HG03342 (cell line): ENCODE measurements at regions not wholly inside any gene's neighbourhood (a gene's known extent, or its start where the extent isn't known, plus 50 kb on each side); places are given as distances from the start of the nearest gene placed in this dataset.

Source experiments
- ATAC-seq: cut with Tn5 transposase; IDR thresholded peaks from one replicate; pipeline ENCODE4 v1.9.1; 2021; ENCODE audit warnings: mild to moderate bottlenecking, moderate library complexity; ENCODE audit not compliant: unreplicated experiment

DNA sequence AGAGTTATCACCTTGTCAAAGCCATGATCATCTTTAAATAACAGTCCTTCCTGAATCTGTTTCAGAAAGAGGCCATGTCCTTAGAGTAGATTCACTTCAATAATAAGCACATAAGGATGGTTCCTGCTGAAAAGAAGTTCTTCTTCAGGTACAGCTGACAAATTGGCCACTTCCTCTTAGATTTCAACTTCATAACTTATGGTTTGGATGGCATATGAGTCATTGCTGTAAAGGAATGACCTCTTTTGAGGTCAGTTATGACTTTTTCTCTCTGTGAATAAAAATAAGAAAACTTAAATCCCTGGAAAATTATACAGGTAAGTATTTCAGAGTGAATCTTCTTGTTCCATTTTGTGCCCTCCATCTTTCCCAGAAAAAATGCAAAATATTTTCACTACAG lies 555.3 kb upstream of the ZNF462 start:
- ATAC-seq: no peak

DNA sequence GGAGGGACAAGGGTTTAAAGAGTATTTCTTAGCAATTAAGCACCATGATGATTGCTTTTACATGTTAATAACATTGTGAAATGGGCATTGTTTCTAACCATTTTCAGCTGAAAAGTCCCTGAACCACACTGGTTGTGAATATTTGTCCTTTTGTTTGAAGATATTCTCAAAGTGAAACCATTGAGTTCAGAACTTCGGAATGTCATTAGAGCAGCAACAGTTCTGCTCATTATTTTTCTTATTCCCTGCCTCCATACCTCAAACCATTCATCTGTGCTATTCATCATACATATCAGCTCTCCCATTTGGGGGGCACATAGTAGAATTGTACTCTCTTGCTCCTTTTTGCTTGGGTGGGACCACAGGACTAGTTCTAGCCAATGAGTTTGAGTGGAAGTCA lies 553.0 kb upstream of the ZNF462 start:
- ATAC-seq: no peak

DNA sequence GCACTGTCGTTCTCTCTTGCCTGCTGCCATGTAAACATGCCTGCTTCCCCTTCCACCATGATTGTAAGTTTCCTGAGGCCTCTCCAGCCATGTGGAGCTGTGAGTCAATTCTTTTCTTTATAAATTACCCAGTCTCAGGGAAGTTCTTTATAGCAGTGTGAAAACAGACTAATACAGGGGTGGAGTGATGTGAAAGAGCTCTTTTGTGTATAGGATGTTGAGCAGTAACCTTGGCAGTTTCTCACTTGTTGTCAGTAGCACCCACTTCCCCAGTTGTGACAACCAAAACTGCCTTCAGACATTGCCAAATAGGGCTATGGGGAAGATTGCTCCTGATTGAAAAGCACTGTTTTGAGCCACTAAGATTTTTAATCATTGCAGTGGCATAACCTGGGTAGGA lies 552.2 kb upstream of the ZNF462 start:
- no peak for ATAC-seq

DNA sequence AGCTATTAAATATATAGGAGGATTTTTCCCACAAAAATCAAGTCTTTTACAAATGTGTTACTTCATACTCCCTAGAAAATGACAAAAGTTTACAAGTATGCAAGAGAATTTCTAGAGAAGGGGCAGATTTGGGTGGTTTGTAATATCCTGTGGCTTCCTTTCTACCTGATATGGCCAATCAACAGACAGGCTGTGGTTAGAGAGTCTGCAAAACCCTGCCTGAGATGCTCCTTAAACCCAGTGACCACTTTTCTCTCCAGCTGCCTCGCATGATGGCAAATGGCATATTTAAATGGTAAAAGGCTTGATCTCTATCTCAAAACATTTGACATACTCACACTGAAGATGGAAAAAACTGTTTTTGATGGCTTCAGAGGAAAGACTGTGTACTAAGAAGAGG lies 550.1 kb upstream of the ZNF462 start:
- ATAC-seq: no peak

DNA sequence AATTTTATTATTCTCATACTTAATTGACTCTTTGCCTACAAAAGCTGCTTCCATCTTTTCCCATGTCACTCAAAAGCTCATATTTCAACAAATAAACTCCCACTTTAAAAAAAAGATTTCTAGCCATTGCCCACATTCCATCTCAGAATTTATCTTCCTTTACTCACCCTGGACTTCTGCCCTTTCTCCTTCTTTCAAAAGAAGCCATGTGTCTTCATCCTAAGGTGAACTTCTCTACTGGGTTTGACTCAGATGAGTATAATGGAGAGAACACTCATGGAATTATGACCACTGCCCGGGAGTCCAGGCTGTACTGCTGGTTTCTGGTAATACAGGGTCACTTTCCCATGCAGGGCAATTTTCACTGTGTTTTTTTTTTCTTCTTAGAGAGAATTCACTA lies 548.5 kb upstream of the ZNF462 start:
- no peak for ATAC-seq

DNA sequence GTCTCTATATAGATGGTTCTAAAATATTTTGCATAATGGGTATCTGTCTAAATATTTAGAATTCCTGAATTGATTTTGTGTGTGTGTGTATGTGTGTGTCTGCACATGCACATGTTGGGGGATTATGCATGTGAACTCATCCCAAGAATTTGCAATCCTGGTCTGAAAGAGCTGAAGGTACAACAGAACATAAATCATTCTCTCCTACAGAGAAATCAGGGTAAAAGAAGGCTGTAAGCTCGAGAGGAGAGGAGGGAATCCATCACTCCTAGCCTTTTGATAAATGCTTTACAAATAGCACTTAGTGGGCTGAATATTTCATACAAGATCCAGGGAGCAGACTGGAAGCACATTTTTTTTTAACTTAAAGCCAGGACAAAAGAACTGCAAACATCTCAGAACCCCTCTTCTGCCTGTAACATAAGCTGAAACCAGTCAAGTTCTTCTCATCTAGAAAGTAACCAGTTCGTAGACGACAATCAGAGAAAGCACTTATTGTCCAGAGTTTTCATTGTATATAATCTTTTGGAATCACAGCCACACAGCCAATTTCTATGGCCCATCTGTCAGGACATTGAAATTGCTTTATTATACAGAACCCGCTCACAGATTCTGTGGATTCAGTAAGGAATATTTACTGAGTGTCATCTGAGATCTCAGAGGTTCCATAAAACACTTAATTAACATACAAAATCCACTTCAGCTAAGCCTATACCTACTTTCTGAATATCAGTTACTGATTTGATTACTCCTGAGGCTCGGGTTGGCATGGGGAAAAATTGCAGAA lies 541.4 kb upstream of the ZNF462 start:
- ATAC-seq: no peak

DNA sequence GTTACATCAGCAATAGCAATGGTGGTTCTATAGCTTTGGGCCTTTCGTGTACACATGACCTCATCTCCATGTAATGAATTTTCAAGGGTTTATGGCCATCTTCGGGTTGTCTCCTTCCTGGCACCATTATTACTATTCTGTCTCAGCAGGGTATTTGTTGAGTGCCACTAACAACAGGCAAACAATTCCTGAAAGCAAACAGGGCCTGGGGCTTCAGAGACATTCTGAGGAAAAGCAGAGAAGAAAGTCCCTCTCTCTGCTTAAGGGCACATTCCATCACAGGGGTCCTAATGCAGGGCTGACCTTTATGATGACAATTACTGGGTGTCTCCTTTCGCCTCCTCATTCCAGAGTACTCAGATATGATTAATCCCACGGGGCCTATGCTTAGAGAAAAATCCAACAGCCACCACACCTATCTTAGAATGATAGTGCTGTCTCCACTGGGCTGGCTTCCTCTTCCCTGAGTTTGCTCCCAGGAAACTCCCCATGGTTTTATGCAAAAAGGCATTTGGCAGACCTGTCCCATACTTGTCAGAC lies 540.2 kb upstream of the ZNF462 start:
- ATAC-seq: no peak

DNA sequence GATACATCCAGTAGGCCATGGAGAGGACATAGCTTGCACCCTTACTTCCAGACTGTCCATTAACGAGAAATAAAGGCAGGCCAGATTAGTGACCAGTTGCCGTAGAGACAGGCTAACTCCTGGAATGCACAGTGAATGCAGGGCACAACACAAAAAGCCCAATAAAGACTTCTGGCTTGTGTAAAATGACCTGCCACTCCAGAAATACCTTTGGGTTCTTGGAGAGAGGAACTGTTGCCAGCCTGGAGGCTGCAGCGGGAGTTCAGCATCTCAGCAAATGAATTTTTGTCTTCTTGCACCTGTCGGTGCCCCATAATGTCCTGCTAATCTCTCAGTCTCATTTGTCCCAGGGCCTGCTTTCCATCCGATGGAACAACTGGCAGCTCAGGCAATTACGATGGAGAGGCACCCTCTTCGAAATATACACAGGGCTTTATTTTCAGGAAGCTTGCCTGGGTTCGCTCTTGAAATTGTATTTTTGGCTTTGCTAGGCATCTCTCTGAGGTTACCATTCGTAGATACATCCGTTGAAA lies 538.8 kb upstream of the ZNF462 start:
- no peak for ATAC-seq

DNA sequence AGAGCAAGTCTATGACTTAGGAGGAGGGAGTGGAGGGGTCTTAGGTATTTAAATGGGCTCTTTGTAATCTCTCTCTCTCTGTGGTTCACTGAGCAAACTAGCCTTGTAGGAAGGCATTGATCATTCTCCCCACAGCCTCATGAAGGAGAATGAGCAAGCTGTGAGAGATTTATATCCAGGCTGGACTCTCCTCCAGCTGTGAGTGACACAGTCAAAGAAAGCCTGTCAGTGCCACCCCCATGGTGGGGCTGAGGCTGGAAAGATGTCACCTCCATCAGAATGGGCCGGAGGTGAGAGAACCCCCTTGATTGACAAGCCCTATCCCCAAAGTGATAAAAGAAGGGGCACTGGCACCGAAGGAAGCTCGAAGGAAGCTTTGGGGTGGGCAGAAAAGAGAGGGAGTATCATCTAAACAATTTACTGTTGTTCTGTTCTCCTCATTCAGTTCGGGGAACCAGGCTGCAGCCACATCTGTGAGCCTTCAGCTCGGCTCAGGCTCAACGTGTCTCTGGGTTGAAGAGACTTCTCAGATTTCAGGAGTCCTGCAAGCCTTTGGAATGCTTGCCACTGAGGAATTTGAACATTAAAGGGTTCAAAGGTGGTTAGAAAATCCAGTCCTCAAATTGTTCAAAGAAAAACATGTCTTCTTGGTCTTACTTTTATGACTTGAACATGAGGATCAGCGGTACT lies 538.2 kb upstream of the ZNF462 start:
- ATAC-seq: no peak

DNA sequence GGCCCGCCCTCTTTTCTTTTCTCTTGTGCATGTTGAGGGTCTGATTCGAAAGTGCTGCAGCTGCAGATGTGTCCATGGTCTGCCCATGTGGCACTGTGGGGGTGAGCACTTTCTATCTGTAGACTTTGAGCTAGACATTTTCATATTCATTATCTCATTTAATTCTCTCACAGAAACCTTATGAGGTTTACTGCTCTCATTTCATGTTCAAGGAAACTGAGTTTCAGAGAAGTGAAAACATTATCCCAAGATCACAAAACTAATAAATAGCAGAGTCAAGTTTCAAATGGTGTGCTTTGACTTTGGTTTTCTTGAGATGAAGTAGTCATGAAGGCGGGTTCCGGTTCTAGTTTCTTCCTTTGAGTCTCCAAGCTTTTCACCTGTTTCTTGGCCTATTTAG lies 536.5 kb upstream of the ZNF462 start:
- ATAC-seq: no peak

DNA sequence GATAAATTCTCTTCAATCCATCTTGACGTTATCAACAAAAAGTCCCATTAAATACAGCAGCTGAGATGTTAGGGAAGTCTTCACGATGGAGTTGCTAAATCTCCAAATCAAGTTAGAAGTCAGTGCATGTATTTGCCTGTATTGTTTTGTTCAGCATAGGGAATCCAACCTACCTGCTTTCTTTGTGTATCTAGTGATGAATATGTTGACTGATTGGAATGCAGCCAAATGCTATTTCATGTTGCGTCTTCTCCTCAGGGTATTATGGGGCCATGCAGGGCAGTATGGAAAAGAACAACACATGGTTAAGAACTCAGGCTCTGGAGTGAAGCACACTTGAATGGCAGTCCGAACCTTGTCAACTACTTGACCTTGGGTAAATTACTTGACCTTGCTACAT lies 529.5 kb upstream of the ZNF462 start:
- no peak for ATAC-seq

DNA sequence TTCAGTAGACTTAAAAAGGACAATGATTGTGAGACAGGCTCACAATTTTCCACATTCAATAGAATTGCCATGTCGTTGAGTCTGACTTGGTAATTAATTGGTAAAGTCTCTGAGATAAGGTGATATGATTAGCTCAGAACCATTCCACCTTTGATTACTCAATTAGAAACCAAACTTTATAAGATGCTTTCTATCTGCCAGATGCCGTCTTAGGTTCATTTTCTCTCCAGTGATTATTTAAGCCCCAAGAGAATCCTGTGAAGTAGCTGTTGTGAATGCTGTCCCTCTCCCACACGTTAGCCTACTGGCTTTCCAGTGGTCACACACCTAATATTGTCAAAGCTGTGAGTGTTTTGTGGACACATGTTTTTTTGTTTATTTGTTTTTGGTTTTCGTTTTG lies 528.9 kb upstream of the ZNF462 start:
- no peak for ATAC-seq

DNA sequence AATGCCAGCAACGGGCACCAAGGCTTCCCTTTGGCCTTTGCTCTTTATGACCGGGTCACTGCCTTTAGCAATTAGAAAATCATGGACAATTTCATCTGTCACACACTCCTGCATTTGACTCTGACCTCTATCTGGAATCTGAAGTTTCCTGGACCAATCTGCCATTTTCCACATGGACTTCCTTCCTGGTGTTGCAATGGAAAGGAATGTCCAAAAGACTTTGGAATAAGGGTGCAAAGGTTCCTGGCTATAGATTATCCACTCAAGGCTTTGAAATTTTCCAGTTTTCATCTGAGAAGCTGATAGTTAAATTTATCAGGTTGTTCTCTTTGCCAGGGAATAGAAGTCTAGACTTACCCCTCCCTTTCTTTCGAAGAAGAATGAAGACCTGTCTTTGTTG lies 523.1 kb upstream of the ZNF462 start:
- ATAC-seq: no peak

DNA sequence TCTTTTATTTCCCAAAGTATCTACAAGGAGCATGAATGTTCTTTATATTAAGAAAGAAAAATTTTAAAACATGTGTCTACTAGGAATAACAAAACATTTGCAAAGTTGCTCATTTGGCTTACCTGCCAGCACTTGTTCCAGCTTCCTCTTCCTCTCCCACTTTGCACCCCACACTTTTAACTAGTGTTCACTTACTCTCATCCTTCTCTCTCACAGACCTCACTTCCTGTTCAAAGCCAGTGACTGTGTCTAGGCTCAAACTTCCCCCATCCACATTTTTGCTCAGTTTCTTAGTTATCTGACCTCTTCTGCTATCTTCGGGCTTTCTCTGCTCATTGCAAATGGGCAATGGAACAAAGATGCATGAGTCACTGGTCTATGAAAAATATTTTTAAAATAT lies 512.2 kb upstream of the ZNF462 start:
- no peak for ATAC-seq

DNA sequence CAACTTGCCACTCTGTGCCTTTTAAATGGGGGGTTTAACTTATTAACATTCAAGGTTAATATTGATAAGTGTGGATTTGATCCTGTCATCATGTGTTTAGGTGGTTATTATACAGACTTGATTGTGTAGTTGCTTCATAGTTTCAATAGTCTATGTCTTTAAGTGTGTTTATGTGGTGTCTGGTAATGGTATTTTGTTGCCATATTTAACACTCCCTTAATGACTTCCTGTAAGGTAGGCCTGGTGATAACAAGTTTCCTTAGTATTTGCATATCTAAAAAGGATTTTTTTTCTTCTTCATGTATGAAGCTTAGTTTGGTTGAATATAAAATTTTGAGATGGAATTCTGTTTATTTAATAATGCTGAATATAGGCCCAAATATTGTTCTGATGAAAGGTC lies 506.0 kb upstream of the ZNF462 start:
- no peak for ATAC-seq

DNA sequence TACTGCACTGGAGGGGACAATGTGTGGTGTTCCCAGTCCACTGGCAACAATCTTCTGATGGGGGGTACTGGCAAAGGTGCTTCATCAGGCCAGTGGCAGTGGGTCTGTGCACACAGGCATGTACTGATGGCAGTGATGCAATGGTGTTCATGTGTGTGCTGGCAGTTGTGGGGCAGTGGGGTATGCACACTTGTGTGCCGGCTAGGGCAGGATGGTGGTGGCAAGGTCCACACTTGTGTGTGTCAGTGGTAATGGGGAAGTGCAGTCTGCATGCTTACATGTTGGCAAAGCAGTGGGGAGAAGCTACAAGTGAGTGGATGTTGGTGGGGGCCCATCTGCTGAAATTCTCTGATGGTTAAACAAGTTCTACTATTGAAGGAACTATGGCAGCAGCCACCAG lies 504.6 kb upstream of the ZNF462 start:
- no peak for ATAC-seq

DNA sequence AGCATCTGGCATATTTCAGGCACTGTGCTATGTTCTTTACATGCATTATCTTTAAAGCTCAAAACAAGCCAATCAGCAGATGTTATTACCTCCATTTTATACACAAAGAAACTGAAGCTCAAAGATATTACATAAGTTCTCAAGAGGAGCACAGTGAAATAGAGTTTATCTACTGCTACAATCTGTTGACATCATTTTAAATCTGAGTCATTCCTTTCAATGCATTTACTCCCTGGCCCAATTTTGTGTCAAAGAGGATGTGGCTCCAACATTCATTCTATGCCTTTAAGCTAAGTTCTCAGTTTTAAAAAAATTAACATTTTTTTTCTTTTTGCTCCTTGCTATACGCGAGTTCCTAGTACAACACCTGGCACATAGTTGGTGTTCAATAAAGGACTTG lies 486.3 kb upstream of the ZNF462 start:
- no peak for ATAC-seq

DNA sequence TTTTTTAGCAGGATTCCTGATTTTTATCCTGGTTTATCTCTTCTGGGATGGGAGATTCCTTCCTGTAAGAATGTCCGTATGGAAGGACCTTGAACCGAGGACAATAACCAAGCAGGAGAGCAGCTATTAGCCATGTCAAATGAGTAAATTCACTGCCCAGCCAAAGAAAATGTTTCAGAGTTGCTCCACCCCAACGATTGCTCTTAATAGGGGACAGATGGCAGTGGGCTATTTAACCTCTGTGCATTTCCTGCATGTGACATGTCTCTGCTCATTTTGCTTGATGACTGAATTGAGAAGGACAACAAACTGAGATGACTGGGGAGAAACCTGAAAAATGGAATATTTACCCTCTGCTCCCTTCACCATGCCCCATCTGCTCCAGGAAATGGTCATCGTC lies 479.9 kb upstream of the ZNF462 start:
- ATAC-seq: no peak

DNA sequence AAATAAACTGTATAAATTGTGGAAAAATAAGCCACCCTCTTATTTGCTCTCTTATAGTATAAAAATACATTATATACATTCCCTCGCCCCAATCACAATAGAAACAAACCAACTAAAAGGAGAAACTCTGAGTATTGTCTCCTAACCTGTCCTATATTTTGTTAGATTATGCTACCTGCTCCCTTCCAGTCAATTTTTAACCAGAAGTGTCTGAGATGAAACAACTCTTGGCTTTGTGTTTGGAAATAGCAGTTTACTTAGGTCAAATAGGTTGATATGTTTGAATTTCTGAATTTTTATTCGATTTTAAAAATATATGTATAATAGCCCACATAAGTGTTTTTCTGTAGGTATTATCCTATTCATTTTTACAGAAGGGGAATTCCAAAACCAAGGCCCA lies 475.0 kb upstream of the ZNF462 start:
- ATAC-seq: no peak

DNA sequence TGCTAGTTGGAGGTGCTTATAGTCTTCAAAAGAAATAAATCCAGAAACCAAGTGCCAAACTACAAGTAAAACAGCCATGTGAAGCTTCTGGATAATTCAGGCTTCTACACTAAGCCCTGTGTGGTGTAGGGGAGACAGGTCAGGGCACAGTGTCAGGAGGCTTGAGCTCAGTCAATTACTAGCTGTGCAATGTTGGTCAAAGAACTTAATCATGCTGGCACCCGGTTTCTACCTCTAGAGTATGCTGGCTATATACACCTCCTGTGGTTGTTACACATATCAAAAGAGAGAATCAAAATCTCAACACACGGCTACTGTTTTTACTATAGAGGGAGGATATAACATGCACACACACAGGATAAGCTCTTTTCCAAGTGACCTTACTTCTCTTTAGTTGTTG lies 469.7 kb upstream of the ZNF462 start:
- no peak for ATAC-seq

DNA sequence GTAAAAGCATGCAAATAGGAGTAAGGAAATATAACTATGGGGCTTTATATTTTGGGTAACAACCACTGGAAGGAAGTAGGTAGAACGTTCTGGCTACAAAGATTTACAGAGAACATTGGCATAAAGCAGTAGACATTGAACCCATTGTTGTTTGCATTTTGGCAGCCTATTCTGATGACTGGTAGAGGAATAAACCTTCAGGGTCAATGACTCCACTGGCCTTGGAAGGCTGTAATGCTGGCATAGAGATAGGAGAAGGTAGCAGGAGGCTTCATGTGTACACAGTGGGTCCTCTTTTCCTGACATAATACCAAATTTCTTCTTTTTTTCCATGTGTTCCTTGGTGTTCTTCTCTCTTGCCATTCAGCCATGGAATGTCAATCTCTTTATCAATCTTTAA lies 462.8 kb upstream of the ZNF462 start:
- ATAC-seq: no peak

DNA sequence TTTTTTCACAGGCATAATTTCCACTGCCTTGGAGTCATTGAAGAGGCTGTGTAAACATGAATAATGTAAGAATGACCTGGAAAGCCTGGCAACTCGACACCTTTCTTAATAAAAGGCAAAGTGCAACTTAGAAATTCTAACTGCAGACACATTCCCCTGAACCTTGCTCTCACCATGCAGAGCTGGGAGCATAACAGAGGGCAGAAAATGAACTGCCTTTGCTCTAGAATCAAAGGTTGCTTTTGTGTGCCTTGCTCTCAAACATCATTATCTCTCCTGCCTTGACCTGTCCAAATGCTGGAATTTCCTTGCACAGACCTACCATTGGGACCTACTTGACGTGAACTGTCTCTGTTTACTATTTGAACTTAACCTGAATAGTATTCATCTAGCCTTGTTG lies 462.0 kb upstream of the ZNF462 start:
- ATAC-seq: no peak
